ENCODE measurements at regions not wholly inside any gene's neighbourhood (a gene's known extent, or its start where the extent isn't known, plus 50 kb on each side); places are given as distances from the start of the nearest gene placed in this dataset.

DNA sequence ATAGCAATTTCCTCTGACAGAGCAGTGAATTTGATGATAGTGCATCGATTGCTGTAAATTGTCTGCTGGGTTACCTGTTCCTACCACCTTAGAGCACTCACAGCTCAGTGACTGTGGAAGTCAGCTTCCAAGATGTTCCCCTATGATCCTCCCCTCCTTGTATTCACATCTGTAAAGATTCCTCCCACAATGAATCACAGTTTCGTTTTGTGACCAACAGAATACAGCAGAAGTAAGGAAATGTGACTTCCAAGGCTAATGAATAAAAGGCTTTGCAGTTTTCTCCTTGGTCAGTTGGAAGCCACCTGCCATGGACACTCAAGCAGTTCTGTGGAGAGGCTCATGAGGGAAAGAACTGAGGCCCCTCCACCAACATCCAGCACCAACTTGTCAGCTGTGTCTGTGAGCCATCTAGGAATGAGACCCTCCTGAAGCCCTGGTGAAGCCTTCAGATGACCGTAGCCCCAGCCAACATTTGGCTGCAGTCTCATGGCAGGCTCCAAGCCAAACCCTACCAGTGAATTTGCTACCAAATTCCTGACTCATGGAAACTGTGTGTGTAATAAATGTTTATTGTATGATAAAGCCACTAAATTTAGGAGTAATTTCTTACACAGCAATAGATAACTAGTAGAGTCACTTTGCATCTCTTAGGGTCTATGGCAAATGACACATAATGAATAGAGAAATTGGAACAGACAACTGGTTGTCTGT, 309.5 kb upstream of the NPVF start:
- in situ Hi-C loops (cut with MboI; ENCODE audit: low sequenced_read_pairs, unreplicated experiment), result no loop called here

DNA sequence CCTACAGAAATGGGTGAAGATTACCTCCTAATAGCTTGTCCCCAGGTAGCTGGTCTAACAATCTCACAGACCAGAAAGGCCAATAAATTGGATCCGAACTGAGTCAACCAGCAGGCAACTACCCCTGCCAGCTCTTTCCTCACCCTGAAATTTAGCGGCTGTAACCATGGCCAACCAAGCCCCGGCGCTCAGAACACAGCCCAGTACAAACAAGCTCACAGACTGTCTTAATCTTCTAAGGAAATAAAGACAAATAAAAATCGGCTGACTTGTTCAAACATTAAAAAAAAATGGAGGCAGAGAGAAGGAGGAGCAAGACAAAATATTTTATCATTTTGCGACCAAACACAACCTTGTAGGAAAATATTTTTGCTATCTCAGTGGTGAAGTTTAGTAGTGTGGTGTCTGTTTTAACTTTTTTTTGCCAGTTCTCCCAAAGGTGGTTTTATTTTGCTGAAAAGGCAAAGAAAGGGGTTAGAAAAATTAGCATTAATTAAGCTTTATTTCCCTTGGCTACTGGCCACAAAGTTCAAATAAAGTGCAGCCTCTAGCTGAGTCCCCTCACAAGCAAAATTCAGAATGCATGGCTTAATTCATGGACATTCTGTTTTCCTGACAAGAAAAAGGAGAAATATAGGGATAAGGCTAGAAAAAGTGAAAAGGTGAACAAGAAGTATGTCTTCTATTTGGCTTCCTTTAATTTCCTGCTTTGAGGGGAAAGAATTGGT, 313.0 kb upstream of the NPVF start:
- TF ChIP-seq, protein P1, sequence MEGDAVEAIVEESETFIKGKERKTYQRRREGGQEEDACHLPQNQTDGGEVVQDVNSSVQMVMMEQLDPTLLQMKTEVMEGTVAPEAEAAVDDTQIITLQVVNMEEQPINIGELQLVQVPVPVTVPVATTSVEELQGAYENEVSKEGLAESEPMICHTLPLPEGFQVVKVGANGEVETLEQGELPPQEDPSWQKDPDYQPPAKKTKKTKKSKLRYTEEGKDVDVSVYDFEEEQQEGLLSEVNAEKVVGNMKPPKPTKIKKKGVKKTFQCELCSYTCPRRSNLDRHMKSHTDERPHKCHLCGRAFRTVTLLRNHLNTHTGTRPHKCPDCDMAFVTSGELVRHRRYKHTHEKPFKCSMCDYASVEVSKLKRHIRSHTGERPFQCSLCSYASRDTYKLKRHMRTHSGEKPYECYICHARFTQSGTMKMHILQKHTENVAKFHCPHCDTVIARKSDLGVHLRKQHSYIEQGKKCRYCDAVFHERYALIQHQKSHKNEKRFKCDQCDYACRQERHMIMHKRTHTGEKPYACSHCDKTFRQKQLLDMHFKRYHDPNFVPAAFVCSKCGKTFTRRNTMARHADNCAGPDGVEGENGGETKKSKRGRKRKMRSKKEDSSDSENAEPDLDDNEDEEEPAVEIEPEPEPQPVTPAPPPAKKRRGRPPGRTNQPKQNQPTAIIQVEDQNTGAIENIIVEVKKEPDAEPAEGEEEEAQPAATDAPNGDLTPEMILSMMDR (IDR thresholded peaks at IDR 0.05; ENCODE audit: borderline replicate concordance, control extremely low read depth, extremely low read depth, insufficient read depth, missing control alignments), result no peak
- in situ Hi-C loops (cut with MboI; ENCODE audit: low sequenced_read_pairs, unreplicated experiment), result no loop called here
- DNase-seq (ENCODE audit: low spot score), result no peak

More for the DNA sequence above, 309.5 kb upstream of the NPVF start:
- no peak for DNase-seq (ENCODE audit: low spot score)
- TF ChIP-seq, protein P1 (IDR thresholded peaks at IDR 0.05; ENCODE audit: borderline replicate concordance, control extremely low read depth, extremely low read depth, insufficient read depth, missing control alignments), result no peak

DNA sequence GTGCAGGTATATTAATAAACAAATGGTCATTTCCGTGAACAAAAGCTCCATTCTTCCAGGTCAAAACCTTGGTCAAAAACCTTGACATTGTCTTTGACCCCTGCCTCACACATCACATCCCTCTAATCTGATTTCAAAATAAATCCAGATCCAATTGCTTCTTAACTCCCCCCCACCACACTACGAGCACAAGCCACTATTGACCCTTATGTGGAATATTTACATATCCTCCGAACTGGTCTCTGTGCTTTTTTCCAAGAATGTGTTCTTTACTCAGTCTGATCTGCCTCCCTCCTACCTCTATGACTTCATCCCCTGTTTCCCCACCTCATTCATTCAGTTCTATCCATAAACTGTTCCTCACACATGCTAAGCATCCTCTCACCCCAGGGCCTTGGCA, 313.6 kb upstream of the NPVF start:
- in situ Hi-C loops (cut with MboI; ENCODE audit: low sequenced_read_pairs, unreplicated experiment), result no loop called here
- TF ChIP-seq, protein P1 (IDR thresholded peaks at IDR 0.05; ENCODE audit: borderline replicate concordance, control extremely low read depth, extremely low read depth, insufficient read depth, missing control alignments), result no peak
- no peak for DNase-seq (ENCODE audit: low spot score)

DNA sequence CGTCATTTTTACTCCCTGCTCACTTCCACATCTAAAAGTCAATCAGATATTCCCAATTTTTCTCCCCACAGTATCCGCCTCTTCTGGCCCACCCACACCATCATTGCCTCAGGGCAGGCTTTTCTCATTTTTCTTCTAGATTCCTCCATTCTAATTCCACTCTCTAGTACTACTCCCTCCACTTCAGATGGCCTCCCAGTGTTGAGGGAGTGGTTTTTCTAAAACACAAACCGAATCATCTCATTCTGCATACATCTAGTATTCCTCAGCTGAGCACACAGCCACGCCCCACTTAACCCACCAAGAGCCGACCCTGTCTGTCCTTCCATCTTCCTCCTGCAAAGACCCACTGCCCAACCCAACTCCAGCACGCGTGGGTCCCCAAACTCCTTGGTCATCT, 314.9 kb upstream of the NPVF start:
- no peak for DNase-seq (ENCODE audit: low spot score)
- in situ Hi-C loops (cut with MboI; ENCODE audit: low sequenced_read_pairs, unreplicated experiment), result no loop called here
- TF ChIP-seq, protein P1 (IDR thresholded peaks at IDR 0.05; ENCODE audit: borderline replicate concordance, control extremely low read depth, extremely low read depth, insufficient read depth, missing control alignments), result no peak

DNA sequence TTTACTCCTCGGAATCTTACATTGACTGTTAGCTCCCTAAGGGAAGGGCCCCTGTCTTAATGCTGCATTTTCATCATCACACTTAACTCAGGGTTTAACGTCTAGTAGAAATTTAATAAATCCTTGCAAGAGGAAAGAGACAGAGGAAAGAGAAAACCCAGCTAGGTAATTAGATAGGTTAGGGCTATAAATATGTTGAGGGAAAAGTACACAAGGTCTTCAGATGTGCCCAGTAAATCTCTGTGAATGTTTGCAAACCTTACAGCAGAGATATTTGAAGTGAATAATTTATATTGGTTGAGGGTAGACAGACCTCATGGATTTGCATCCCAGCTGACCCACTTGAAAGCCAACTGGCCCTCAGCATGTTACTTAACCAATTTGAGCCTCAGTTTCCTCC, 315.5 kb upstream of the NPVF start:
- TF ChIP-seq, protein P1 (IDR thresholded peaks at IDR 0.05; ENCODE audit: borderline replicate concordance, control extremely low read depth, extremely low read depth, insufficient read depth, missing control alignments), result no peak
- in situ Hi-C loops (cut with MboI; ENCODE audit: low sequenced_read_pairs, unreplicated experiment), result no loop called here
- DNase-seq (ENCODE audit: low spot score), result no peak

DNA sequence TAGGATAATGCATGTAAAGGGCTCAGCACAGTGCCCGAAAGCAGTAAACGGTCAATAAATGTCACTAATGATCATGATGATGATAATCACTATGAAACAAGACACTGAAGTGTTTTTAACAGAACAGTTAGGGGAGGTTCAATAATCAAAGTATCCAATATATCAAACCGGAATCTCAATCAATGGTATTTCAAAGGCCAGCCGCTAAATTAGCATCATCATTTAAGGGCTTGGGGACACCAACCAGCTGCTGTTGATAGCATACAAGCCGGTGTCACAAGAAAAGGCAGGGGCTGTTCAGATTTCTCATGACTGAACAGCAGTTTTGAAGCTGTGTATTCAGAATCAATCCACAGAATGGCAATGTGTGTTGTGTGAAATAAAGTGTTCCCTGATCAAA, 316.0 kb upstream of the NPVF start:
- DNase-seq (ENCODE audit: low spot score), result no peak
- in situ Hi-C loops (cut with MboI; ENCODE audit: low sequenced_read_pairs, unreplicated experiment), result no loop called here
- TF ChIP-seq, protein P1 (IDR thresholded peaks at IDR 0.05; ENCODE audit: borderline replicate concordance, control extremely low read depth, extremely low read depth, insufficient read depth, missing control alignments), result no peak
